ENCODE measurements at regions not wholly inside any gene's neighbourhood (a gene's known extent, or its start where the extent isn't known, plus 50 kb on each side); places are given as distances from the start of the nearest gene placed in this dataset.
A peak's percentile ranks its signal among the peaks of the same experiment; 100 is the strongest.

DNA sequence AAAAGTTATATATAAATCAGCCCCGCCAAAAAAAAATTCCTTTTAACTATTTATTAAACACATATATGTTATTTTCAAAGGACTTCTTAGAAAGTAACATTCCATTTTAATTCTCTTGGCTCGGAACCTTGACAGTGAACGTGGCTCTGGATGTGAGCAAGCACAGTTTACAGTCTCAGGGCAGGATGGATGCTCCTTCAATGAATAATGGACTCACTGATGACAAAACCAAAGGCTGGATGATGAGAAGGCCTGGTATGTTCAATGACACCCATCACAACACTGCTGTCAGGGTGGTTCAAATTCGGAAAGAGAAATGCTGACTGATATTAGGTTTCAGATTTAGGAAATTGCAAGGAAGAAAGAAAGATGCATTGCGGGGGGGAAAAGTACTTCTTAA, 148.8 kb downstream of the SIPA1L2 start:
- Histone ChIP-seq H3K9ac (ENCODE audit: extremely low read depth, insufficient read length, low read length) (no peak overlapping the region), H3K4me2 (ENCODE audit: insufficient read depth, insufficient read length, low read length) (no peak overlapping the region), H3K4ac (ENCODE audit: low read depth, low read length) (no peak overlapping the region), H2BK15ac (ENCODE audit: low read depth, low read length) (no peak overlapping the region), H2AK5ac (ENCODE audit: insufficient read length, low read length) (no peak overlapping the region), H2BK20ac (ENCODE audit: low read depth, low read length, poor library complexity, severe bottlenecking) (no peak overlapping the region), H3K27ac (ENCODE audit: insufficient read length, low read depth, low read length) (no peak overlapping the region), H4K91ac (ENCODE audit: insufficient read length, low read depth, low read length) (no peak overlapping the region), H4K20me1 (ENCODE audit: control insufficient read depth, insufficient read depth, insufficient read length) (no peaks in the 10 kb centered on the region), H3T11ph (ENCODE audit: low read length) (no peak overlapping the region), H2BK12ac (ENCODE audit: insufficient read length, low read depth, low read length) (no peak overlapping the region), H3K23me2 (ENCODE audit: insufficient read length, low read depth, low read length, poor library complexity, severe bottlenecking) (no peaks in the 10 kb centered on the region), H2BK120ac (ENCODE audit: low read depth, low read length, poor library complexity, severe bottlenecking) (peak overlapping the region; percentile 23), H3K79me1 (ENCODE audit: insufficient read depth, low read depth, low read length, poor library complexity, severe bottlenecking) (no peaks in the 10 kb centered on the region), H4K5ac (ENCODE audit: insufficient read length, low read depth, low read length) (no peak overlapping the region), H3K18ac (ENCODE audit: insufficient read length, low read depth, low read length) (no peak overlapping the region), H3K14ac (ENCODE audit: insufficient read depth, low read length) (no peak overlapping the region), H3K4me1 (ENCODE audit: insufficient read depth, low read length) (no peaks in the 10 kb centered on the region; the same call in 1 of the 2 replicates), H3K9me3 (ENCODE audit: control insufficient read depth, low read depth, low read length) (no peaks in the 10 kb centered on the region), H2BK5ac (ENCODE audit: insufficient read length, low read length) (no peak overlapping the region), H4K8ac (replicated peaks; ENCODE audit: insufficient read length, low read depth, low read length) (no peak overlapping the region), H3K27me3 (ENCODE audit: insufficient read depth, low read length) (no peaks in the 10 kb centered on the region), H3K79me2 (ENCODE audit: insufficient read depth, low read length) (no peaks in the 10 kb centered on the region), H2AFZ (ENCODE audit: low read length) (no peak overlapping the region), H3K23ac (ENCODE audit: insufficient read length, low read depth, low read length) (no peak overlapping the region), H3K56ac (ENCODE audit: insufficient read length, low read depth, low read length) (no peak overlapping the region)
- Mint-ChIP-seq H3K4me3 (no peak overlapping the region), H3K4me1 (peaks cover 0 to 3% of the 10 kb centered on the region in 2 experiments; a peak in 1 of 4 replicates), H3K9me3 (no peaks in the 10 kb centered on the region), H3K36me3 (ENCODE audit: insufficient read depth in 1 of 3, low read depth in 3 of 3) (no peaks in the 10 kb centered on the region), H3K27ac (no peak overlapping the region), H3K27me3 (ENCODE audit: low read depth) (no peaks in the 10 kb centered on the region)
- TF ChIP-seq, protein P1, sequence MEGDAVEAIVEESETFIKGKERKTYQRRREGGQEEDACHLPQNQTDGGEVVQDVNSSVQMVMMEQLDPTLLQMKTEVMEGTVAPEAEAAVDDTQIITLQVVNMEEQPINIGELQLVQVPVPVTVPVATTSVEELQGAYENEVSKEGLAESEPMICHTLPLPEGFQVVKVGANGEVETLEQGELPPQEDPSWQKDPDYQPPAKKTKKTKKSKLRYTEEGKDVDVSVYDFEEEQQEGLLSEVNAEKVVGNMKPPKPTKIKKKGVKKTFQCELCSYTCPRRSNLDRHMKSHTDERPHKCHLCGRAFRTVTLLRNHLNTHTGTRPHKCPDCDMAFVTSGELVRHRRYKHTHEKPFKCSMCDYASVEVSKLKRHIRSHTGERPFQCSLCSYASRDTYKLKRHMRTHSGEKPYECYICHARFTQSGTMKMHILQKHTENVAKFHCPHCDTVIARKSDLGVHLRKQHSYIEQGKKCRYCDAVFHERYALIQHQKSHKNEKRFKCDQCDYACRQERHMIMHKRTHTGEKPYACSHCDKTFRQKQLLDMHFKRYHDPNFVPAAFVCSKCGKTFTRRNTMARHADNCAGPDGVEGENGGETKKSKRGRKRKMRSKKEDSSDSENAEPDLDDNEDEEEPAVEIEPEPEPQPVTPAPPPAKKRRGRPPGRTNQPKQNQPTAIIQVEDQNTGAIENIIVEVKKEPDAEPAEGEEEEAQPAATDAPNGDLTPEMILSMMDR (conservative IDR thresholded peaks at IDR 0.05) = no peak
- no peak for DNase-seq
- no CpG with 5 or more reads among the region's 5 CpGs for WGBS (ENCODE audit: extremely low coverage, insufficient read length, low lambda C conversion rate)
